Cardiac muscle cell (in vitro differentiated cells and primary cell): ENCODE measurements at regions not wholly inside any gene's neighbourhood (a gene's known extent, or its start where the extent isn't known, plus 50 kb on each side); places are given as distances from the start of the nearest gene placed in this dataset.

Experiments used
- DNase-seq, 2 donors: peaks; one replicate each; pipeline versions ENCODE4 v3.0.0 to v3.0.0-alpha.2; 2010 to 2017; ENCODE audit warnings: low read depth in 1 of 2, low spot score in 1 of 2
- H3K27ac ChIP-seq: fragments of 200-600 bp; sonication (generic); 2 replicates; pipeline ENCODE4 v1.5.1; 2016
- H3K27me3 ChIP-seq: fragments of 200-600 bp; sonication (generic); 2 replicates; pipeline ENCODE4 v1.6.0; 2016; ENCODE audit warnings: control low read depth
- H3K36me3 ChIP-seq: fragments of 200-600 bp; sonication (generic); 2 replicates; pipeline ENCODE4 v1.5.1; 2016; ENCODE audit warnings: control low read depth
- H3K4me1 ChIP-seq: fragments of 200-600 bp; sonication (generic); 2 replicates; pipeline ENCODE4 v1.8.1; 2017; ENCODE audit warnings: low read depth, mild to moderate bottlenecking, mixed run types
- H3K4me3 ChIP-seq: fragments of 200-600 bp; sonication (generic); 2 replicates; pipeline ENCODE4 v1.5.1; 2016; ENCODE audit warnings: mild to moderate bottlenecking
- H3K9me3 ChIP-seq: fragments of 200-600 bp; sonication (generic); 2 replicates; pipeline ENCODE4 v1.5.1; 2017; ENCODE audit warnings: low read depth, mild to moderate bottlenecking, control low read depth
- CTCF ChIP-seq: IDR thresholded peaks from 2 replicates; pipeline ENCODE4 v1.5.1; 2012; ENCODE audit warnings: low read depth, mild to moderate bottlenecking, low read length

- Histone ChIP-seq H3K4me1 (no peaks in the 10 kb centered on the region), H3K27ac (no peak overlapping the region), H3K4me3 (no peak overlapping the region), H3K9me3 (no peaks in the 10 kb centered on the region), H3K36me3 (no peaks in the 10 kb centered on the region), H3K27me3 (no peaks in the 10 kb centered on the region)
- DNase-seq = no peak
- TF ChIP-seq CTCF = no peak
Observed at GRCh38 chr7:153457746-153458145, 594.5 kb upstream of the DPP6 start.

DNA sequence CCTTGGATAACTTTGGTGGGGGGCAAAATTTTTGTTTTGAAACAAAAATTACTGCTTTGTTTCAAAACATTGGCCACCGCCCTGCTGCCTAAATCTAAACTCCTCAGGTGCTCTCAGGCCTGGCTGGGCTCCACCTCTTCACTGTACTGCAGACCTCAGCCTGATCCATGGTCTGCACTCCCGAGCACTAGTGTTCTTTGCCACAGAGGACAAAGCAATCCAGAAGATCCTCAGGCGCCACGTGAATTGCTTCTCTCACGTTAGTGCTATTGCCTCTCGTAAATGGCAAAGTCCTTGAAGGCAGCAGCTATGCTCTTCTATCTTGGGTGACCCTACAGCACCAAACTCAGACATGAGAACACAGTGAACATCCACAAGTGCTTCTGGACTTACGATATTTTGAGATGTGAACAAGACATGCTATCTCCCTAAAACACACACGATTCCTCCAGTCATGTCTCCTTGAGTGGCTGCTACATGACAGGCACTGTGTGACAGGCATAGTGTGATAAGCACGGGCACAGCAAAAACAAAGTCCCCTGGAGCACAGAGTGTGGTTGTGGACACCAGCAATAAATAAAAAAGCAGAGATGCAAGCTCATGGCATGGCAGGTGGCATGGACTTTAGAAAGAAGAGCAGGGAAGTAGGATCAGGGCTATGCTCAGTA, 582.1 kb upstream of the DPP6 start:
- no peak for DNase-seq
- H3K9me3 ChIP-seq = peaks cover 5% of the 10 kb centered on the region
- no peaks in the 10 kb centered on the region for H3K36me3 ChIP-seq
- H3K4me1 ChIP-seq = no peaks in the 10 kb centered on the region
- no peak for TF ChIP-seq CTCF
- H3K4me3 ChIP-seq = no peak overlapping the region
- no peak overlapping the region for H3K27ac ChIP-seq
- H3K27me3 ChIP-seq = no peaks in the 10 kb centered on the region

- Histone ChIP-seq H3K27ac (no peak overlapping the region), H3K27me3 (no peaks in the 10 kb centered on the region), H3K36me3 (no peaks in the 10 kb centered on the region), H3K4me1 (no peaks in the 10 kb centered on the region), H3K9me3 (peaks cover 5% of the 10 kb centered on the region), H3K4me3 (no peak overlapping the region)
- no peak for DNase-seq
- no peak for TF ChIP-seq CTCF
Observed at GRCh38 chr7:153472516-153472915, 579.7 kb upstream of the DPP6 start.

GRCh38 chr7:153473185-153473584, 579.0 kb upstream of the DPP6 start:
- no peak overlapping the region for H3K4me3 ChIP-seq

DNA sequence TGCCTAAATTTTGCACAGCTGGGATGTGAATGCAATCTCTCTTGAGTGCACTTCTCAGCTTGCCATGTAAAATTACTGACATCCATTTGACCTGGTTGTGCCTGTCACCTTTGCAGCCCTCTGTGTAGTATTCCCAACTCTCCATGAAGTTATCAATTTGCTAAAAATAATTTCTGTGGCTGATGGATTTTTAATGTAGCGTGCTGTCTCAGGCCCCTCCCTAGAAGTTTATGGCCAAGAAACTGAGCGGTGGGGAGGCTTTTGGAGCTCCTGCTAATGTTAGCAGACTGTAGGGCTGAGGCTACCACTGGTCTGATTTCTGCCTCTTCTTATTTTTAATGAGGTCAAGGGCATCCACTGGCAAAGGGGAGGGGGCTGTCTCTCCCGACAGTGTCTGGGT, 577.0 kb upstream of the DPP6 start:
- H3K4me1 ChIP-seq = no peaks in the 10 kb centered on the region
- no peak overlapping the region for H3K27ac ChIP-seq
- peaks cover 5% of the 10 kb centered on the region for H3K9me3 ChIP-seq
- DNase-seq = no peak
- H3K36me3 ChIP-seq = no peaks in the 10 kb centered on the region
- H3K27me3 ChIP-seq = no peaks in the 10 kb centered on the region
- TF ChIP-seq CTCF = no peak
- H3K4me3 ChIP-seq = no peak overlapping the region

More at GRCh38 chr7:153473185-153473584, 579.0 kb upstream of the DPP6 start:
- no peak for TF ChIP-seq CTCF
- Histone ChIP-seq H3K27ac (no peak overlapping the region), H3K4me1 (no peaks in the 10 kb centered on the region), H3K27me3 (no peaks in the 10 kb centered on the region), H3K36me3 (no peaks in the 10 kb centered on the region), H3K9me3 (peaks cover 5% of the 10 kb centered on the region)
- no peak for DNase-seq

- no peak overlapping the region for H3K4me3 ChIP-seq
- DNase-seq = no peak
- peaks cover 1% of the 10 kb centered on the region for H3K9me3 ChIP-seq
- no peak for TF ChIP-seq CTCF
- H3K27me3 ChIP-seq = no peaks in the 10 kb centered on the region
- no peaks in the 10 kb centered on the region for H3K4me1 ChIP-seq
- no peak overlapping the region for H3K27ac ChIP-seq
- H3K36me3 ChIP-seq = no peaks in the 10 kb centered on the region
Observed at GRCh38 chr7:153476166-153476565, 576.0 kb upstream of the DPP6 start.
